ENCODE measurements at regions not wholly inside any gene's neighbourhood (a gene's known extent, or its start where the extent isn't known, plus 50 kb on each side); places are given as distances from the start of the nearest gene placed in this dataset.
"Not testable (repeated sequence)": the region's sequence is repeated elsewhere in the genome, so short reads cannot be mapped to it uniquely, and the experiment has no call there.

- no peak for DNase-seq
Measured at GRCh38 chr2:117557626-117558025, 256.9 kb upstream of the DDX18 start.

GRCh38 chr2:117562654-117563053 lies 251.8 kb upstream of the DDX18 start:
- no peak for DNase-seq

GRCh38 chr2:117571590-117572349 lies 242.7 kb upstream of the DDX18 start:
- no peak for DNase-seq

GRCh38 chr2:117587310-117587709 lies 227.2 kb upstream of the DDX18 start:
- no peak for DNase-seq

- DNase-seq: no peak
Measured at GRCh38 chr2:117603060-117603459, 211.4 kb upstream of the DDX18 start.

GRCh38 chr2:117603567-117603966 lies 210.9 kb upstream of the DDX18 start:
- DNase-seq: no peak

GRCh38 chr2:117607202-117607601 lies 207.3 kb upstream of the DDX18 start:
- no peak for DNase-seq

GRCh38 chr2:117613101-117613500 lies 201.4 kb upstream of the DDX18 start:
- DNase-seq: no peak

GRCh38 chr2:117614296-117614695 lies 200.2 kb upstream of the DDX18 start:
- DNase-seq: no peak

GRCh38 chr2:117614823-117615534 lies 199.5 kb upstream of the DDX18 start:
- DNase-seq: no peak

- no peak for DNase-seq
Measured at GRCh38 chr2:117618607-117619006, 195.9 kb upstream of the DDX18 start.

GRCh38 chr2:117621326-117621725 lies 193.2 kb upstream of the DDX18 start:
- no peak for DNase-seq

- DNase-seq: not testable (repeated sequence)
Measured at GRCh38 chr2:117623175-117623574, 191.3 kb upstream of the DDX18 start.

- no peak for DNase-seq
Measured at GRCh38 chr2:117631152-117631945, 183.1 kb upstream of the DDX18 start.

GRCh38 chr2:117635481-117635880 lies 179.0 kb upstream of the DDX18 start:
- DNase-seq: no peak

- DNase-seq: no peak
Measured at GRCh38 chr2:117639401-117639800, 175.1 kb upstream of the DDX18 start.

GRCh38 chr2:117644403-117644802 lies 170.1 kb upstream of the DDX18 start:
- DNase-seq: no peak

- DNase-seq: no peak
Measured at GRCh38 chr2:117645458-117645857, 169.0 kb upstream of the DDX18 start.

GRCh38 chr2:117646099-117646498 lies 168.4 kb upstream of the DDX18 start:
- DNase-seq: no peak

GRCh38 chr2:117646872-117647271 lies 167.6 kb upstream of the DDX18 start:
- DNase-seq: no peak

- no peak for DNase-seq
Measured at GRCh38 chr2:117656546-117656945, 157.9 kb upstream of the DDX18 start.

- no peak for DNase-seq
Measured at GRCh38 chr2:117661619-117662018, 152.9 kb upstream of the DDX18 start.

- DNase-seq: no peak
Measured at GRCh38 chr2:117674172-117674571, 140.3 kb upstream of the DDX18 start.

GRCh38 chr2:117679952-117680351 lies 134.5 kb upstream of the DDX18 start:
- no peak for DNase-seq

All from KG1 (cell line).